Muscle layer of colon (tissue), 2 donors: ENCODE measurements at regions not wholly inside any gene's neighbourhood (a gene's known extent, or its start where the extent isn't known, plus 50 kb on each side); places are given as distances from the start of the nearest gene placed in this dataset.

Source experiments
- H3K27ac ChIP-seq: one replicate; pipeline ENCODE4 v1.7.0; 2013; ENCODE audit warnings: low read depth, mild to moderate bottlenecking, low read length, moderate library complexity
- H3K27me3 ChIP-seq, 2 donors: one replicate each; pipeline ENCODE4 v1.7.0; 2013; ENCODE audit warnings: low read length in 2 of 2, mild to moderate bottlenecking in 2 of 2; ENCODE audit not compliant: insufficient read depth in 2 of 2, control insufficient read depth in 1 of 2
- H3K36me3 ChIP-seq: one replicate; pipeline ENCODE4 v1.7.0; 2013; ENCODE audit warnings: mild to moderate bottlenecking, low read length; ENCODE audit not compliant: insufficient read depth
- H3K4me1 ChIP-seq: one replicate; pipeline ENCODE4 v1.7.0; 2013; ENCODE audit warnings: mild to moderate bottlenecking, low read length; ENCODE audit not compliant: insufficient read depth
- H3K4me3 ChIP-seq, 2 donors: one replicate each; pipeline ENCODE4 v1.7.0; 2013; ENCODE audit warnings: low read length in 2 of 2, low read depth in 1 of 2, mild to moderate bottlenecking in 1 of 2, moderate library complexity in 1 of 2
- H3K9ac ChIP-seq: one replicate; pipeline ENCODE4 v1.7.0; 2013; ENCODE audit warnings: low read length
- H3K9me3 ChIP-seq: one replicate; pipeline ENCODE4 v1.7.0; 2013; ENCODE audit warnings: mild to moderate bottlenecking, low read length
- donor health status: abdominal sarcoma.
- donor health status: Adenocarcinoma of cecum.

- Histone ChIP-seq H3K4me3 (no peak overlapping the region), H3K4me1 (no peaks in the 10 kb centered on the region), H3K9ac (no peak overlapping the region), H3K36me3 (no peaks in the 10 kb centered on the region), H3K27me3 (no peaks in the 10 kb centered on the region), H3K27ac (no peak overlapping the region), H3K9me3 (no peaks in the 10 kb centered on the region)
Observed at GRCh38 chr13:105118426-105118985, 1417.0 kb downstream of the EFNB2 start.

DNA sequence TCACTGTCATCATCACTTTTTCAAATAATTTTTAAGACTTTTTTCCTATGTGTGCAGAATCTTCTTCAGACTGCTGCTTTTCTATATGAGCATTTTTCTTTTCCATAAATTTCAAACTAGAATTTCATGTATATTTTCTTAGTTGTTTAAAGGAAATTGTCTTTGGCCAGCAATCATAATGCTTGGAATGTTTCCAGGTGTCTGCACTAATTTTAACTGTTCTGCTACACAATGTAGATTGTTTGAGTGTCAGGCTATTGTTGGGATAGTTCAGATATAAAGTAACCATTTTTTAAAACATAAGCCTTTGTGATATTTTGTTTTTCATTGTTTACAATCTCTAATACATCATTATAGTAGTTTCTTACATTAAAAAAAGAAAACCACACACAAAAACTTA is 1418.5 kb downstream of the EFNB2 start:
- Histone ChIP-seq H3K9me3 (no peaks in the 10 kb centered on the region), H3K27ac (no peak overlapping the region), H3K27me3 (no peaks in the 10 kb centered on the region), H3K36me3 (no peaks in the 10 kb centered on the region), H3K9ac (no peak overlapping the region), H3K4me1 (no peaks in the 10 kb centered on the region), H3K4me3 (no peak overlapping the region)

DNA sequence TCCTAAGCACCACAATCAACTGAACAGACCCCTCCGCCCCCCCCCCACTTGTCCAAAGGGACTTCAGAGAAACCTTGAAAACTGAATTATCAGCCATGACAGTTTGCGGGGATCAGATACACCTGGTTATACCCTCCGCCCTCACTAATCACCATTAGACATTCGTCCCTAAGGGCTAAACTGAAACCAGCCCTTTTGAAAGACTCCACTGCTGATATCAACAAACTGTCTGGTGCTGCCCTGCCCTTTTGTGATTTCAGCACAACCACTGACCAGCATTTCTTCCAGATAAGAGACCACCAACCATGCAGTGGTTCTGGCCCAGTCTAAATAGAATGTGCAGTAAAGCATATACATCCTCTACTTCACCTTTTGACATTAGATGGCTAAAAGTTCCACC is 1422.9 kb downstream of the EFNB2 start:
- no peaks in the 10 kb centered on the region for H3K27me3 ChIP-seq
- no peak overlapping the region for H3K4me3 ChIP-seq
- H3K27ac ChIP-seq, result no peak overlapping the region
- no peak overlapping the region for H3K9ac ChIP-seq
- no peaks in the 10 kb centered on the region for H3K9me3 ChIP-seq
- no peaks in the 10 kb centered on the region for H3K4me1 ChIP-seq
- no peaks in the 10 kb centered on the region for H3K36me3 ChIP-seq

- Histone ChIP-seq H3K9ac (no peak overlapping the region), H3K4me3 (no peak overlapping the region), H3K27me3 (no peaks in the 10 kb centered on the region), H3K36me3 (no peaks in the 10 kb centered on the region), H3K4me1 (no peaks in the 10 kb centered on the region), H3K9me3 (no peaks in the 10 kb centered on the region), H3K27ac (no peak overlapping the region)
Observed at GRCh38 chr13:105107781-105108180, 1427.7 kb downstream of the EFNB2 start.

GRCh38 chr13:105105471-105105870 is 1430.0 kb downstream of the EFNB2 start:
- H3K4me1 ChIP-seq, result no peaks in the 10 kb centered on the region
- no peak overlapping the region for H3K4me3 ChIP-seq
- H3K27ac ChIP-seq, result no peak overlapping the region
- H3K9me3 ChIP-seq, result no peaks in the 10 kb centered on the region
- H3K9ac ChIP-seq, result no peak overlapping the region
- H3K27me3 ChIP-seq, result no peaks in the 10 kb centered on the region
- H3K36me3 ChIP-seq, result no peaks in the 10 kb centered on the region

- Histone ChIP-seq H3K27me3 (no peaks in the 10 kb centered on the region), H3K4me3 (no peak overlapping the region), H3K36me3 (no peaks in the 10 kb centered on the region), H3K27ac (no peak overlapping the region), H3K9ac (no peak overlapping the region), H3K9me3 (no peaks in the 10 kb centered on the region), H3K4me1 (no peaks in the 10 kb centered on the region)
Observed at GRCh38 chr13:105097521-105097920, 1437.9 kb downstream of the EFNB2 start.

- Histone ChIP-seq H3K9me3 (no peaks in the 10 kb centered on the region), H3K36me3 (no peaks in the 10 kb centered on the region), H3K9ac (no peak overlapping the region), H3K4me1 (no peaks in the 10 kb centered on the region), H3K27me3 (no peaks in the 10 kb centered on the region), H3K27ac (no peak overlapping the region), H3K4me3 (no peak overlapping the region)
Observed at GRCh38 chr13:105089858-105090643, 1445.4 kb downstream of the EFNB2 start.

- no peak overlapping the region for H3K27ac ChIP-seq
- H3K4me1 ChIP-seq, result no peaks in the 10 kb centered on the region
- no peaks in the 10 kb centered on the region for H3K9me3 ChIP-seq
- no peaks in the 10 kb centered on the region for H3K27me3 ChIP-seq
- H3K4me3 ChIP-seq, result no peak overlapping the region
- no peak overlapping the region for H3K9ac ChIP-seq
- no peaks in the 10 kb centered on the region for H3K36me3 ChIP-seq
Observed at GRCh38 chr13:105087945-105088344, 1447.5 kb downstream of the EFNB2 start.

DNA sequence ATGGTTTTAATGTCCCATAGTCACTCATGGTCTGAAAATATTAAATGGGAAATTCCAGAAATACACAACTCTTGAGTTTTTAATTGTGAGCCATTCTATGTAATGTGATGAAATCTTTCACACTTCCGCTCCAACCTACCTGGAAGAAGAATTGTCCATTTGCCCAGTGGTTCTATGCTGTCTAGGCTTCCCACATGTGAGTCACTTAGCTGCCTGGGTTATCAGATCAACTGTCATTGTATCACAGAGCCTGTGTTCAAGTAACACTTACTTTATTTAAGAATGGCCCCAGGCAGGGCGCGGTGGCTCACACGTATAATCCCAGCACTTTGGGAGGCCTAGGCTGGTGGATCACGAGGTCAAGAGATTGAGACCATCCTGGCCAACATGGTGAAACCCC is 1450.5 kb downstream of the EFNB2 start:
- Histone ChIP-seq H3K4me1 (no peaks in the 10 kb centered on the region), H3K27me3 (no peaks in the 10 kb centered on the region), H3K4me3 (no peak overlapping the region), H3K9me3 (no peaks in the 10 kb centered on the region), H3K9ac (no peak overlapping the region), H3K27ac (no peak overlapping the region), H3K36me3 (no peaks in the 10 kb centered on the region)

DNA sequence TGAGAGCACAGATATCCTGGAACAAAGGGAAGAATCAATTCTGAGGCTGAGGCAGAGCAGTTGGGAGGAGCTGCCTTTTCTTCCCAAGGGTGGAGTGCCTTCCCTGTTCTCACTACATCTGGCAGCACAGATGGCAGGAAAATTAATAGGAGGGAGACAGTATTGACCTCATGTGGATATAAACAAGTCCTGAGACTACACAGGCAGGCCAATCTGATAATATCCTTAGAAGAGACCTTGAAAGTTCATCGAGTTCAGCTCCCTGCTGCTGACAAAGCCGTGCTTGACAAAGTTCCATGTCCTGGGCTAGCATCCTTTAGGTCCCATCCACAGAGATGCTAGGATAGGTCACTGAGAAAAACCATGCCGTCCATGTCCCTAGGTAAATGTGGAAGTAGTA is 1451.5 kb downstream of the EFNB2 start:
- H3K9ac ChIP-seq, result no peak overlapping the region
- no peak overlapping the region for H3K4me3 ChIP-seq
- no peaks in the 10 kb centered on the region for H3K27me3 ChIP-seq
- no peaks in the 10 kb centered on the region for H3K4me1 ChIP-seq
- H3K27ac ChIP-seq, result no peak overlapping the region
- no peaks in the 10 kb centered on the region for H3K9me3 ChIP-seq
- no peaks in the 10 kb centered on the region for H3K36me3 ChIP-seq

- Histone ChIP-seq H3K36me3 (no peaks in the 10 kb centered on the region), H3K9ac (no peak overlapping the region), H3K27ac (no peak overlapping the region), H3K4me1 (no peaks in the 10 kb centered on the region), H3K27me3 (no peaks in the 10 kb centered on the region), H3K4me3 (no peak overlapping the region), H3K9me3 (no peaks in the 10 kb centered on the region)
Observed at GRCh38 chr13:105074755-105075154, 1460.7 kb downstream of the EFNB2 start.

- Histone ChIP-seq H3K27me3 (no peaks in the 10 kb centered on the region), H3K4me3 (no peak overlapping the region), H3K4me1 (no peaks in the 10 kb centered on the region), H3K27ac (no peak overlapping the region), H3K9me3 (no peaks in the 10 kb centered on the region), H3K36me3 (no peaks in the 10 kb centered on the region), H3K9ac (no peak overlapping the region)
Observed at GRCh38 chr13:105073041-105073440, 1462.4 kb downstream of the EFNB2 start.
